ENCODE measurements at regions not wholly inside any gene's neighbourhood (a gene's known extent, or its start where the extent isn't known, plus 50 kb on each side); places are given as distances from the start of the nearest gene placed in this dataset.

DNA sequence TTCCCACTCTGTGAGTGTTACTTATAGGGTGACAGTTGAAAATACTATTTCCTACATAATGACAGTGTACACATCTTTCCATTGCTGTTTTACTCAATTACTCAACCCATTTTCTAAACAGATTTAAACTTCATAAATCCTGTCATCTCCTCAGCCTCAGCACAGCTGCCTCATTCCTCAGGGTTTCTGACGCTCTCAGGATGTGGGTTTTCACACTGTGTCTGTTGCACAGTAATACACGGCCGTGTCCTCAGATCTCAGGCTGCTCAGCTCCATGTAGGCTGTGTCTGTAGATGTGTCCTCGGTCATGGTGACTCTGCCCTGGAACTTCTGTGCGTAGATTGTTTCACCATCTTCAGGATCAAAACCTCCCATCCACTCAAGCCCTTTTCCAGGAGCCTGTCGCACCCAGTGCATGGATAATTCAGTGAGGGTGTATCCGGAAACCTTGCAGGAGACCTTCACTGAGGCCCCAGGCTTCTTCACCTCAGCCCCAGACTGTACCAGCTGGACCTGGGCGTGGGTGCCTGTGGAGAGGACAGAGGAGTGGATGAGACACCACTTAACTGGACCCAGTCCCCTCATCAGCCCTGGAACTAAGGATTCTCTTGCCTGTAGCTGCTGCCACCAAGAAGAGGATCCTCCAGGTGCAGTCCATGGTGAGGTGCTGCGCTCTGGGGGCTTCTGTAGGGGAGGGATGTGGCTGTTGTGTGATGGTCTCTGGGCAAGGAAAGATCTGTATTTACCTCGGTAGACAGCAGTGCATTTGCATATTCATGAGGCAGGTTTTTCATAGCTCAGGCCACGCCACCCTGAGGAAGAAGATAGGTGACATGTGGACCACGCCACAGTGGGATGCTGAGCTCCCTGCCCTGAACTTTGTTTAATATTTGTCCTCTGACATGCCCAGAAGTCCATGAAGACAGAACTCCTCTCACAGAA is 750.2 kb downstream of the TMEM121 start:
- H3K4me1 ChIP-seq (ENCODE audit: insufficient read depth): no peaks in the 10 kb centered on the region
- H3K79me2 ChIP-seq (replicated peaks; ENCODE audit: insufficient read depth): no peaks in the 10 kb centered on the region
- TF ChIP-seq, protein P1, sequence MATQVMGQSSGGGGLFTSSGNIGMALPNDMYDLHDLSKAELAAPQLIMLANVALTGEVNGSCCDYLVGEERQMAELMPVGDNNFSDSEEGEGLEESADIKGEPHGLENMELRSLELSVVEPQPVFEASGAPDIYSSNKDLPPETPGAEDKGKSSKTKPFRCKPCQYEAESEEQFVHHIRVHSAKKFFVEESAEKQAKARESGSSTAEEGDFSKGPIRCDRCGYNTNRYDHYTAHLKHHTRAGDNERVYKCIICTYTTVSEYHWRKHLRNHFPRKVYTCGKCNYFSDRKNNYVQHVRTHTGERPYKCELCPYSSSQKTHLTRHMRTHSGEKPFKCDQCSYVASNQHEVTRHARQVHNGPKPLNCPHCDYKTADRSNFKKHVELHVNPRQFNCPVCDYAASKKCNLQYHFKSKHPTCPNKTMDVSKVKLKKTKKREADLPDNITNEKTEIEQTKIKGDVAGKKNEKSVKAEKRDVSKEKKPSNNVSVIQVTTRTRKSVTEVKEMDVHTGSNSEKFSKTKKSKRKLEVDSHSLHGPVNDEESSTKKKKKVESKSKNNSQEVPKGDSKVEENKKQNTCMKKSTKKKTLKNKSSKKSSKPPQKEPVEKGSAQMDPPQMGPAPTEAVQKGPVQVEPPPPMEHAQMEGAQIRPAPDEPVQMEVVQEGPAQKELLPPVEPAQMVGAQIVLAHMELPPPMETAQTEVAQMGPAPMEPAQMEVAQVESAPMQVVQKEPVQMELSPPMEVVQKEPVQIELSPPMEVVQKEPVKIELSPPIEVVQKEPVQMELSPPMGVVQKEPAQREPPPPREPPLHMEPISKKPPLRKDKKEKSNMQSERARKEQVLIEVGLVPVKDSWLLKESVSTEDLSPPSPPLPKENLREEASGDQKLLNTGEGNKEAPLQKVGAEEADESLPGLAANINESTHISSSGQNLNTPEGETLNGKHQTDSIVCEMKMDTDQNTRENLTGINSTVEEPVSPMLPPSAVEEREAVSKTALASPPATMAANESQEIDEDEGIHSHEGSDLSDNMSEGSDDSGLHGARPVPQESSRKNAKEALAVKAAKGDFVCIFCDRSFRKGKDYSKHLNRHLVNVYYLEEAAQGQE (IDR thresholded peaks at IDR 0.05; ENCODE audit: unreplicated experiment): no peak
- TF ChIP-seq EZH2 (IDR thresholded peaks at IDR 0.05; ENCODE audit: low read depth, unreplicated experiment): no peak
- TF ChIP-seq POLR2AphosphoS5 (IDR thresholded peaks at IDR 0.05; ENCODE audit: low read depth): no peak
- TF ChIP-seq EZH2phosphoT487 (IDR thresholded peaks at IDR 0.05; ENCODE audit: unreplicated experiment): no peak
- no peak for TF ChIP-seq ZNF331 (CRISPR knock-in tag; IDR thresholded peaks at IDR 0.05; ENCODE audit: low read depth)
- no peak for TF ChIP-seq JUNB (IDR thresholded peaks at IDR 0.05; ENCODE audit: unreplicated experiment)
- TF ChIP-seq CREB1 (CRISPR knock-in tag; IDR thresholded peaks at IDR 0.05; ENCODE audit: low read depth): no peak
- no peak for TF ChIP-seq NANOG (IDR thresholded peaks at IDR 0.05; ENCODE audit: borderline replicate concordance)
- TF ChIP-seq STAT1 (IDR thresholded peaks at IDR 0.05; ENCODE audit: unreplicated experiment): no peak
- no peaks in the 10 kb centered on the region for H4K20me1 ChIP-seq (replicated peaks; ENCODE audit: insufficient read depth)
- no peak overlapping the region for H3K27ac ChIP-seq (ENCODE audit: low read depth)
- H3K27ac Mint-ChIP-seq: no peak overlapping the region
- no peaks in the 10 kb centered on the region for H3K4me1 Mint-ChIP-seq
- no peak overlapping the region for H3K4me3 ChIP-seq
- H3K27me3 ChIP-seq (ENCODE audit: insufficient read depth): no peaks in the 10 kb centered on the region
- peaks cover 41% of the 10 kb centered on the region for H3K36me3 Mint-ChIP-seq (ENCODE audit: low read depth)
- no peaks in the 10 kb centered on the region for H3K9me2 ChIP-seq (ENCODE audit: insufficient read depth)
- DNase-seq (ENCODE audit: low spot score): no peak
- no peaks in the 10 kb centered on the region for H3F3A ChIP-seq (replicated peaks; ENCODE audit: low read depth)
- H3K4me2 ChIP-seq: no peak overlapping the region
- no peak overlapping the region for H2AFZ ChIP-seq
- no peak for ATAC-seq
- peaks cover 6% of the 10 kb centered on the region for H3K27me3 Mint-ChIP-seq (ENCODE audit: insufficient read depth, low read depth, poor library complexity)
- peaks cover 98% of the 10 kb centered on the region for H3K9me3 Mint-ChIP-seq
- no peak overlapping the region for H3K4me3 Mint-ChIP-seq
- 0 out of 2 replicates have a peak, but pooled peaks cover 3% of the 10 kb centered on the region for H3K36me3 ChIP-seq (ENCODE audit: insufficient read depth)

DNA sequence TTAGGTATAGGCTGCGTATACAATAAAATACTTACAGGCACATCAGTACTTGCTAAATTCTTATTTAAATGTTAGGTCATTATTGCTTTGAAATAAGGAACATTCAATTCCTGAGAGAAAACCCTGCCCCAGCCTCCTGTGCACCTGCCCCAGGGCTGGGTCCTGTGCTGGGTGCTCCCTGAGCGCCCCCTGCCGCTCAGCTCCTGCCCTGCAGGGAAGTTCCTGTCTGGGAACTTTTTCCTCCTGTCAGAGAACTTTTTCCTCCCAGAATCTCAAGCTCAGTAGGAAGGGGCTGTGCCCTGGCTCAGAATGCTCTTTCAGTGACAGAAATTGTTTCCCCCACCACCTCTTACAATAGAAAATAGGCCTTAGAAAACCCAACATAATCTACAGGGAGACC is 751.1 kb downstream of the TMEM121 start:
- Histone ChIP-seq H3K27me3 (ENCODE audit: insufficient read depth) (no peaks in the 10 kb centered on the region), H3K9me2 (ENCODE audit: insufficient read depth) (no peaks in the 10 kb centered on the region), H3K27ac (ENCODE audit: low read depth) (no peak overlapping the region), H2AFZ (no peak overlapping the region), H3F3A (replicated peaks; ENCODE audit: low read depth) (no peaks in the 10 kb centered on the region), H3K4me2 (no peak overlapping the region), H3K4me1 (ENCODE audit: insufficient read depth) (no peaks in the 10 kb centered on the region), H3K36me3 (ENCODE audit: insufficient read depth) (0 out of 2 replicates have a peak, but pooled peaks cover 3% of the 10 kb centered on the region), H3K4me3 (no peak overlapping the region), H3K79me2 (replicated peaks; ENCODE audit: insufficient read depth) (no peaks in the 10 kb centered on the region), H4K20me1 (replicated peaks; ENCODE audit: insufficient read depth) (no peaks in the 10 kb centered on the region)
- no peaks in the 10 kb centered on the region for H3K4me1 Mint-ChIP-seq
- H3K27ac Mint-ChIP-seq: no peak overlapping the region
- peaks cover 41% of the 10 kb centered on the region for H3K36me3 Mint-ChIP-seq (ENCODE audit: low read depth)
- no peak overlapping the region for H3K4me3 Mint-ChIP-seq
- ATAC-seq (no peak), DNase-seq (ENCODE audit: low spot score) (no peak)
- TF ChIP-seq STAT1 (IDR thresholded peaks at IDR 0.05; ENCODE audit: unreplicated experiment) (no peak), ETS1 (IDR thresholded peaks at IDR 0.05) (no peak), POLR2AphosphoS5 (IDR thresholded peaks at IDR 0.05; ENCODE audit: low read depth) (no peak)
- TF ChIP-seq, protein P2, sequence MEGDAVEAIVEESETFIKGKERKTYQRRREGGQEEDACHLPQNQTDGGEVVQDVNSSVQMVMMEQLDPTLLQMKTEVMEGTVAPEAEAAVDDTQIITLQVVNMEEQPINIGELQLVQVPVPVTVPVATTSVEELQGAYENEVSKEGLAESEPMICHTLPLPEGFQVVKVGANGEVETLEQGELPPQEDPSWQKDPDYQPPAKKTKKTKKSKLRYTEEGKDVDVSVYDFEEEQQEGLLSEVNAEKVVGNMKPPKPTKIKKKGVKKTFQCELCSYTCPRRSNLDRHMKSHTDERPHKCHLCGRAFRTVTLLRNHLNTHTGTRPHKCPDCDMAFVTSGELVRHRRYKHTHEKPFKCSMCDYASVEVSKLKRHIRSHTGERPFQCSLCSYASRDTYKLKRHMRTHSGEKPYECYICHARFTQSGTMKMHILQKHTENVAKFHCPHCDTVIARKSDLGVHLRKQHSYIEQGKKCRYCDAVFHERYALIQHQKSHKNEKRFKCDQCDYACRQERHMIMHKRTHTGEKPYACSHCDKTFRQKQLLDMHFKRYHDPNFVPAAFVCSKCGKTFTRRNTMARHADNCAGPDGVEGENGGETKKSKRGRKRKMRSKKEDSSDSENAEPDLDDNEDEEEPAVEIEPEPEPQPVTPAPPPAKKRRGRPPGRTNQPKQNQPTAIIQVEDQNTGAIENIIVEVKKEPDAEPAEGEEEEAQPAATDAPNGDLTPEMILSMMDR (conservative IDR thresholded peaks at IDR 0.05; ENCODE audit: low read depth in 2 of 2): 0 out of 4 replicates have a peak, but pooled peaks of 1 of the 2 experiments have one; percentile 14
- peaks cover 98% of the 10 kb centered on the region for H3K9me3 Mint-ChIP-seq
- H3K27me3 Mint-ChIP-seq (ENCODE audit: insufficient read depth, low read depth, poor library complexity): peaks cover 6% of the 10 kb centered on the region
